HL-60 (cell line): ENCODE measurements at regions not wholly inside any gene's neighbourhood (a gene's known extent, or its start where the extent isn't known, plus 50 kb on each side); places are given as distances from the start of the nearest gene placed in this dataset.

Experiments used
- DNase-seq, 2 experiments: peaks; one replicate each; pipeline ENCODE4 v3.0.0-alpha.2; 2010 to 2020; ENCODE audit warnings: low read depth in 1 of 2, low spot score in 1 of 2
- H3K27ac ChIP-seq: fragments of 250-450 bp; sonication (Bioruptor Pico); replicated peaks from 2 replicates; pipeline ENCODE4 v1.5.1; 2020; ENCODE audit warnings: mild to moderate bottlenecking, moderate library complexity
- H3K27me3 ChIP-seq: fragments of 250-450 bp; sonication (Bioruptor Pico); 2 replicates; pipeline ENCODE4 v1.5.1; 2021; ENCODE audit warnings: mild to moderate bottlenecking, moderate library complexity; ENCODE audit not compliant: insufficient read depth, poor library complexity, severe bottlenecking
- H3K4me3 ChIP-seq: replicated peaks from 2 replicates; pipeline ENCODE4 v1.5.1; 2011; ENCODE audit warnings: mild to moderate bottlenecking, control low read depth, low read length; ENCODE audit not compliant: insufficient read depth
- GABPA ChIP-seq: IDR thresholded peaks from 2 replicates; pipeline ENCODE4 v1.6.1; 2012; ENCODE audit warnings: low read depth
- POLR2AphosphoS5 ChIP-seq: IDR thresholded peaks from 2 replicates; pipeline ENCODE4 v1.6.1; 2012; ENCODE audit warnings: low read depth
- SPI1 ChIP-seq: IDR thresholded peaks from 2 replicates; pipeline ENCODE4 v1.6.1; 2012; ENCODE audit warnings: low read depth, mild to moderate bottlenecking, borderline replicate concordance
- TF ChIP-seq, protein P1 (sequence below): IDR thresholded peaks from 2 replicates; pipeline ENCODE4 v1.6.1; 2012; ENCODE audit warnings: low read depth; ENCODE audit not compliant: insufficient replicate concordance
- TF ChIP-seq, protein P2 (sequence below): IDR thresholded peaks from one replicate; pipeline ENCODE4 v1.5.1; 2011; ENCODE audit warnings: low read length, control low read depth, inconsistent platforms; ENCODE audit not compliant: insufficient read depth

DNA sequence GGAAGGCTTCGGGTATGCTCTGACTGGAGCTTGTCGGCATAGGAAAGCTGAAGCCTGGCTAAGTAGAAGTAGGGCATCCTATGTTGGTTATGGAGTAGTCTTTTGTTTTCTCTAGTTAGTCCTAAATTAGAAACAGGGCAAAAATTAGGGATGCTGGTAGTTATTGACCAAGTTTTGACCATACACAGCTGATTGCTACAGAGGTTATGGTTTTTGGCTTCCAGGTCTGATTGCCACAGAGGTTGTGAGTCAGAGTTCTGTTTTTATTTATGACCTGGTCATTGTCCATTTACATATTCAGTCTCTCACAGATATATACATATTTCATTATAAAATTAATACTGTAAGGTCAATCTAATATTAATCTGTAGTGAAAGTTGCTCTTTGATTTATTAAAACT lies 219.2 kb downstream of the FSCB start:
- Histone ChIP-seq H3K27me3 (no peaks in the 10 kb centered on the region), H3K4me3 (no peak overlapping the region), H3K27ac (no peak overlapping the region)
- DNase-seq: no peak
- TF ChIP-seq GABPA: no peak
- no peak for TF ChIP-seq POLR2AphosphoS5

DNA sequence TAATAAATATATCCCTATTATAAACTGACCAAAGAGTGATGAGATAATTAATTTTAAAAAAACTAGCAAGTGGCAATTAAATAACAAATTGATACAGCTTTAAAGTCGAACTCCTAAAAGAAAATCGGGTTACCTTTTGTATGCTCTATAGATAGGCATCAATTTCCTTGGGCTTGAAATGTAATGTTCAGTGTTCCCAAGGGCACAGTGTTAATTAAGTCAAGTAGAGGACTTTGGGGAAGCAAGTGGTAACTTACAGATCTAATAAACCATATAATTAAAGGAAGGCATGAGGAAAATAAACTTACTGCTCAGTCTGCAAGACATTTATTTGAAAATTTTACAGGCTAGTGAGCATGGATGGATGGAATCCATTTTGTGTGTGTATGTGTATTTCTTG lies 220.9 kb downstream of the FSCB start:
- no peak overlapping the region for H3K4me3 ChIP-seq
- no peak for TF ChIP-seq SPI1
- TF ChIP-seq POLR2AphosphoS5: no peak
- no peak for TF ChIP-seq GABPA
- TF ChIP-seq, protein P1, sequence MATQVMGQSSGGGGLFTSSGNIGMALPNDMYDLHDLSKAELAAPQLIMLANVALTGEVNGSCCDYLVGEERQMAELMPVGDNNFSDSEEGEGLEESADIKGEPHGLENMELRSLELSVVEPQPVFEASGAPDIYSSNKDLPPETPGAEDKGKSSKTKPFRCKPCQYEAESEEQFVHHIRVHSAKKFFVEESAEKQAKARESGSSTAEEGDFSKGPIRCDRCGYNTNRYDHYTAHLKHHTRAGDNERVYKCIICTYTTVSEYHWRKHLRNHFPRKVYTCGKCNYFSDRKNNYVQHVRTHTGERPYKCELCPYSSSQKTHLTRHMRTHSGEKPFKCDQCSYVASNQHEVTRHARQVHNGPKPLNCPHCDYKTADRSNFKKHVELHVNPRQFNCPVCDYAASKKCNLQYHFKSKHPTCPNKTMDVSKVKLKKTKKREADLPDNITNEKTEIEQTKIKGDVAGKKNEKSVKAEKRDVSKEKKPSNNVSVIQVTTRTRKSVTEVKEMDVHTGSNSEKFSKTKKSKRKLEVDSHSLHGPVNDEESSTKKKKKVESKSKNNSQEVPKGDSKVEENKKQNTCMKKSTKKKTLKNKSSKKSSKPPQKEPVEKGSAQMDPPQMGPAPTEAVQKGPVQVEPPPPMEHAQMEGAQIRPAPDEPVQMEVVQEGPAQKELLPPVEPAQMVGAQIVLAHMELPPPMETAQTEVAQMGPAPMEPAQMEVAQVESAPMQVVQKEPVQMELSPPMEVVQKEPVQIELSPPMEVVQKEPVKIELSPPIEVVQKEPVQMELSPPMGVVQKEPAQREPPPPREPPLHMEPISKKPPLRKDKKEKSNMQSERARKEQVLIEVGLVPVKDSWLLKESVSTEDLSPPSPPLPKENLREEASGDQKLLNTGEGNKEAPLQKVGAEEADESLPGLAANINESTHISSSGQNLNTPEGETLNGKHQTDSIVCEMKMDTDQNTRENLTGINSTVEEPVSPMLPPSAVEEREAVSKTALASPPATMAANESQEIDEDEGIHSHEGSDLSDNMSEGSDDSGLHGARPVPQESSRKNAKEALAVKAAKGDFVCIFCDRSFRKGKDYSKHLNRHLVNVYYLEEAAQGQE: no peak
- TF ChIP-seq, protein P2, sequence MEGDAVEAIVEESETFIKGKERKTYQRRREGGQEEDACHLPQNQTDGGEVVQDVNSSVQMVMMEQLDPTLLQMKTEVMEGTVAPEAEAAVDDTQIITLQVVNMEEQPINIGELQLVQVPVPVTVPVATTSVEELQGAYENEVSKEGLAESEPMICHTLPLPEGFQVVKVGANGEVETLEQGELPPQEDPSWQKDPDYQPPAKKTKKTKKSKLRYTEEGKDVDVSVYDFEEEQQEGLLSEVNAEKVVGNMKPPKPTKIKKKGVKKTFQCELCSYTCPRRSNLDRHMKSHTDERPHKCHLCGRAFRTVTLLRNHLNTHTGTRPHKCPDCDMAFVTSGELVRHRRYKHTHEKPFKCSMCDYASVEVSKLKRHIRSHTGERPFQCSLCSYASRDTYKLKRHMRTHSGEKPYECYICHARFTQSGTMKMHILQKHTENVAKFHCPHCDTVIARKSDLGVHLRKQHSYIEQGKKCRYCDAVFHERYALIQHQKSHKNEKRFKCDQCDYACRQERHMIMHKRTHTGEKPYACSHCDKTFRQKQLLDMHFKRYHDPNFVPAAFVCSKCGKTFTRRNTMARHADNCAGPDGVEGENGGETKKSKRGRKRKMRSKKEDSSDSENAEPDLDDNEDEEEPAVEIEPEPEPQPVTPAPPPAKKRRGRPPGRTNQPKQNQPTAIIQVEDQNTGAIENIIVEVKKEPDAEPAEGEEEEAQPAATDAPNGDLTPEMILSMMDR: no peak
- no peak for DNase-seq
- no peaks in the 10 kb centered on the region for H3K27me3 ChIP-seq
- no peak overlapping the region for H3K27ac ChIP-seq

DNA sequence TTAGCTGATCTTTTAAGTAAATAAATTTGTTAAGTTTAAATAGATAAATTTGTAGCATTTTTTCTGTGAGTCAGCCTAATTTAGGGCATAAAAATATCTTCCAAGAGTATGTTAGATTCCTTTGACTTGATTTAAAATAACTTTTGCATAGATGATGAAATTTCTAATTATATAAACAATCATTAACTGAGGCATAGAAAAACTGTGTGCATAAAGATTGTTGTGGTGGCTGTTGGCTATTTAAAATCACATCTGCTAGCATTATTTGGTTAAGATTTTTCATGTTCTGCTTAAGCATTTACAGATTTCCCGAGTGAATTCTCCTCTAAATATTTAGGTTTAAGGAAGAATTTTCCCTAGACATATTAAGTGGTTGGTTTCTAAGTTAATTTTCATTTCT lies 223.2 kb downstream of the FSCB start:
- no peak for DNase-seq
- H3K4me3 ChIP-seq: no peak overlapping the region
- TF ChIP-seq, protein P1: no peak
- H3K27me3 ChIP-seq: no peaks in the 10 kb centered on the region
- no peak overlapping the region for H3K27ac ChIP-seq

DNA sequence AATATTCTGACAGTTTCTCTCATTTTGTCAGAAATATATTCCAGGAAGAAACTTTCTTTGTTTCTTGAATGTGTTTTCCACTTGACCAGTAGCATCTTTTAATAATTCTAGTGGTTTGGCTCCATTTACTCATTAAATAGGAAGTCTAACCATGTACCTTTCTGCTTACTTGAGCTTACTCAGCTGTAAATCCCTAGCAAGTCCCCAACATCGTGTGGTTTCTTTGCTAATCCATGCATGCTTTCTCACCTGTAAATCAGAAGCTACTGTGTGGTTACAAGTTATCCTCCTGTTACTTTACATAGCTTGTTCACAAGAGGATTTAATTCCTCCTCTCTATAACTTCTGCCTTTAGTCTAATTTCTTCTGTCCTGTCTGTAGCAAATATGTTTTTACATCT lies 227.7 kb downstream of the FSCB start:
- TF ChIP-seq, protein P2: no peak
- TF ChIP-seq SPI1: no peak
- TF ChIP-seq POLR2AphosphoS5: no peak
- TF ChIP-seq, protein P1: no peak
- no peak for TF ChIP-seq GABPA
- H3K27ac ChIP-seq: no peak overlapping the region
- DNase-seq: no peak
- H3K4me3 ChIP-seq: no peak overlapping the region
- H3K27me3 ChIP-seq: no peaks in the 10 kb centered on the region
